Naive thymus-derived CD4-positive, alpha-beta T cell (primary cell): ENCODE measurements at regions not wholly inside any gene's neighbourhood (a gene's known extent, or its start where the extent isn't known, plus 50 kb on each side); places are given as distances from the start of the nearest gene placed in this dataset.

Experiments used
- ATAC-seq: fragments of 150-1000 bp; cut with Tn5 transposase; 2 replicates; pipeline ENCODE4 v1.10.0; 2021; ENCODE audit warnings: mild to moderate bottlenecking, moderate library complexity
- CTCF ChIA-PET: fragments of 350-600 bp; sonication (Branson Sonifier 250); formaldehyde crosslinking; loops from one replicate; lab custom pipeline; 2021; ENCODE audit warnings: antibody characterized with exemption; lab: Charles Lee
- POLR2A ChIA-PET: fragments of 350-600 bp; sonication (Branson Sonifier 250); formaldehyde crosslinking; loops from one replicate; lab custom pipeline; 2021; ENCODE audit warnings: antibody characterized with exemption, inconsistent platforms; lab: Charles Lee
- DNase-seq, 9 donors: peaks; one replicate each; pipeline versions ENCODE4 v3.0.0 to v3.0.0-alpha.2; 2020 to 2022; ENCODE audit warnings: mixed read lengths in 1 of 9
- H3K27ac ChIP-seq: one replicate; pipeline ENCODE4 v1.7.0; 2013; ENCODE audit warnings: mild to moderate bottlenecking, low read depth, low read length, moderate library complexity
- H3K27me3 ChIP-seq, 2 donors: one replicate each; pipeline ENCODE4 v1.7.0; 2013; ENCODE audit warnings: low read length in 2 of 2, mild to moderate bottlenecking in 2 of 2, moderate library complexity in 2 of 2; ENCODE audit not compliant: control insufficient read depth in 2 of 2, insufficient read depth in 2 of 2
- H3K36me3 ChIP-seq, 3 experiments: 1 replicate in 2 of 3; 2 replicates in 1 of 3; pipeline ENCODE4 v1.7.0; 2013; ENCODE audit warnings: low read length in 3 of 3, mild to moderate bottlenecking in 3 of 3, moderate library complexity in 1 of 3; ENCODE audit not compliant: insufficient read depth in 3 of 3, control insufficient read depth in 2 of 3
- H3K4me1 ChIP-seq, 2 donors: one replicate each; pipeline ENCODE4 v1.7.0; 2013; ENCODE audit warnings: low read length in 2 of 2, mild to moderate bottlenecking in 2 of 2, moderate library complexity in 1 of 2; ENCODE audit not compliant: control insufficient read depth in 2 of 2, insufficient read depth in 2 of 2
- H3K4me3 ChIP-seq: 2 replicates; pipeline ENCODE4 v1.7.0; 2013; ENCODE audit warnings: mild to moderate bottlenecking, low read length
- H3K9me3 ChIP-seq, 3 experiments: 1 replicate in 2 of 3; 2 replicates in 1 of 3; pipeline ENCODE4 v1.7.0; 2013; ENCODE audit warnings: low read length in 3 of 3; ENCODE audit not compliant: control insufficient read depth in 2 of 3
- H3K27ac Mint-ChIP-seq, 9 donors: one replicate each; pipeline ENCODE4 v1.8.0; 2020 to 2022; ENCODE audit warnings: mixed read lengths in 9 of 9, mild to moderate bottlenecking in 8 of 9, moderate library complexity in 5 of 9, inconsistent platforms in 2 of 9
- H3K27me3 Mint-ChIP-seq, 5 donors: one replicate each; pipeline ENCODE4 v1.8.0; 2021 to 2022; ENCODE audit warnings: mixed read lengths in 5 of 5, mild to moderate bottlenecking in 1 of 5
- H3K36me3 Mint-ChIP-seq, 5 donors: one replicate each; pipeline ENCODE4 v1.8.0; 2020 to 2022; ENCODE audit warnings: mixed read lengths in 5 of 5, mild to moderate bottlenecking in 3 of 5, inconsistent platforms in 1 of 5
- H3K4me1 Mint-ChIP-seq, 7 donors: one replicate each; pipeline ENCODE4 v1.8.0; 2020 to 2022; ENCODE audit warnings: mixed read lengths in 7 of 7, mild to moderate bottlenecking in 3 of 7, inconsistent platforms in 1 of 7
- H3K4me3 Mint-ChIP-seq, 10 donors: one replicate each; pipeline ENCODE4 v1.8.0; 2020 to 2022; ENCODE audit warnings: mild to moderate bottlenecking in 10 of 10, mixed read lengths in 10 of 10, moderate library complexity in 6 of 10, inconsistent platforms in 2 of 10
- H3K9me3 Mint-ChIP-seq, 11 donors: one replicate each; pipeline ENCODE4 v1.8.0; 2020 to 2022; ENCODE audit warnings: mixed read lengths in 11 of 11, mild to moderate bottlenecking in 4 of 11, inconsistent platforms in 1 of 11, moderate library complexity in 1 of 11
- intact Hi-C, 2 donors: fragments of 100-400 bp; cut with micrococcal nuclease; formaldehyde crosslinking; loops; one replicate each; pipeline ENCODE4 v1.15.1; 2023

- no peak for ATAC-seq
- Histone ChIP-seq H3K9me3 (no peaks in the 10 kb centered on the region), H3K27me3 (no peaks in the 10 kb centered on the region), H3K4me3 (no peak overlapping the region), H3K27ac (no peak overlapping the region), H3K4me1 (no peaks in the 10 kb centered on the region), H3K36me3 (no peaks in the 10 kb centered on the region)
- ChIA-PET POLR2A (no interaction called here), CTCF (no interaction called here)
- no peak overlapping the region for H3K4me3 Mint-ChIP-seq
- H3K27ac Mint-ChIP-seq = no peak overlapping the region
- no peaks in the 10 kb centered on the region for H3K4me1 Mint-ChIP-seq
- H3K27me3 Mint-ChIP-seq = no peaks in the 10 kb centered on the region
- H3K9me3 Mint-ChIP-seq = peaks cover 0 to 14% (median 4%) of the 10 kb centered on the region in 11 donors
- DNase-seq = no peak
- intact Hi-C loops = no loop called here
- no peaks in the 10 kb centered on the region for H3K36me3 Mint-ChIP-seq
Observed at GRCh38 chr13:68609661-68610060, 1379.5 kb upstream of the PCDH9 start.

- no peaks in the 10 kb centered on the region for H3K27me3 Mint-ChIP-seq
- intact Hi-C loops = no loop called here
- H3K27ac Mint-ChIP-seq = no peak overlapping the region
- Histone ChIP-seq H3K4me3 (no peak overlapping the region), H3K9me3 (no peaks in the 10 kb centered on the region), H3K4me1 (no peaks in the 10 kb centered on the region), H3K27me3 (no peaks in the 10 kb centered on the region), H3K27ac (no peak overlapping the region), H3K36me3 (no peaks in the 10 kb centered on the region)
- H3K4me3 Mint-ChIP-seq = no peak overlapping the region
- H3K4me1 Mint-ChIP-seq = no peaks in the 10 kb centered on the region
- DNase-seq (no peak), ATAC-seq (no peak)
- H3K36me3 Mint-ChIP-seq = no peaks in the 10 kb centered on the region
- peaks cover 0 to 10% (median 4%) of the 10 kb centered on the region in 11 donors for H3K9me3 Mint-ChIP-seq
- ChIA-PET CTCF (no interaction called here), POLR2A (no interaction called here)
Observed at GRCh38 chr13:68608147-68608546, 1378.0 kb upstream of the PCDH9 start.

DNA sequence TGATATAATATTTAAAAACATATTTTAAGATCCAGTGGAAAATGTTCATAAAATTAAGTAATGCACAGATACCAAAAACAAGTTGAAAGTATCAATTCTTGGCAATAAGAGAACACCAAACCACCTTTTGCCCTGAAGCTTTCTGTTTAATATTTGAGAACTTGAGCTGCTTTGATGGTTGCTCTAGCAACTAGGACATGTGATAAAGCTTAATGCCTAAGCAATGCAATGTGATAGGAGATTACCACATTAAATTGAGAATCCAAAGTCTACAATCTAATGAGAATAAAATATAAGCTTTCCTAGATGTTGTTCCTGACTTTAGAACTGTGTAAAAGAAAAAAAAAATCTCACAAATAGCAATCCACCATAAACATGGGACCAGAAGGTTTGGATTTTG is 1367.5 kb upstream of the PCDH9 start:
- Mint-ChIP-seq H3K27ac (no peak overlapping the region), H3K27me3 (no peaks in the 10 kb centered on the region), H3K36me3 (no peaks in the 10 kb centered on the region), H3K9me3 (peaks cover 0 to 9% (median 3%) of the 10 kb centered on the region in 11 donors), H3K4me3 (no peak overlapping the region), H3K4me1 (no peaks in the 10 kb centered on the region)
- no peaks in the 10 kb centered on the region for H3K9me3 ChIP-seq
- H3K27me3 ChIP-seq = no peaks in the 10 kb centered on the region
- POLR2A ChIA-PET = interaction anchor here (0.7 kb wide), 1 partner anchor 8 kb away, joined by 3 read pairs; no protein-coding TSS in a partner anchor
- H3K36me3 ChIP-seq = no peaks in the 10 kb centered on the region
- ATAC-seq (no peak), DNase-seq (no peak)
- no peaks in the 10 kb centered on the region for H3K4me1 ChIP-seq
- no peak overlapping the region for H3K4me3 ChIP-seq
- CTCF ChIA-PET = no interaction called here
- intact Hi-C loops = no loop called here
- no peak overlapping the region for H3K27ac ChIP-seq

DNA sequence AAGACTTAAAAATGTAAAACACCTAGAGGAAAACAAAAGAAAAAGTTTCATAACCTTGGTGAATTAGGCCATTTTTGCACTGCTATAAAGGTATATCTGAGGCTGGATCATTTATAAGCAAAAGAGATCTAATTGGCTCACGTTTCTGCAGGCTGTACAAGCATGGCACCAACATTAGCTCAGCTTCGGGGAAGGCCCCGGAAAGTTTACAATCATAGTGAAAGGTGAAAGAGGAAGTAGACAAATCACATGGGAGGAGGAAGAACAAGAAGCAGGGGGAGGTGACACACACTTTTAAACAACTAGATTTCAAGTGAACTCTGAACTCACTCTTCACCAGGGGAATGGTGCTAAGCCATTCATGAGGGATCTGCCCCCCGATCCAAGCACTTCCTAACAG is 1358.5 kb upstream of the PCDH9 start:
- H3K4me1 ChIP-seq = no peaks in the 10 kb centered on the region
- no peak overlapping the region for H3K4me3 Mint-ChIP-seq

GRCh38 chr13:68584776-68585175 is 1354.6 kb upstream of the PCDH9 start:
- no peaks in the 10 kb centered on the region for H3K4me1 Mint-ChIP-seq
- H3K27me3 Mint-ChIP-seq = no peaks in the 10 kb centered on the region
- no peak for ATAC-seq

More for the DNA sequence above, 1358.5 kb upstream of the PCDH9 start:
- no peaks in the 10 kb centered on the region for H3K27me3 Mint-ChIP-seq
- no peak overlapping the region for H3K27ac ChIP-seq
- intact Hi-C loops = no loop called here
- CTCF ChIA-PET = no interaction called here
- no peak overlapping the region for H3K4me3 ChIP-seq
- H3K36me3 Mint-ChIP-seq = no peaks in the 10 kb centered on the region
- POLR2A ChIA-PET = no interaction called here
- no peaks in the 10 kb centered on the region for H3K36me3 ChIP-seq
- H3K27me3 ChIP-seq = no peaks in the 10 kb centered on the region
- no peaks in the 10 kb centered on the region for H3K4me1 Mint-ChIP-seq
- H3K9me3 ChIP-seq = no peaks in the 10 kb centered on the region
- no peak overlapping the region for H3K27ac Mint-ChIP-seq
- ATAC-seq (peak; percentile 18), DNase-seq (no peak)
- H3K9me3 Mint-ChIP-seq = peaks cover 0 to 17% (median 4%) of the 10 kb centered on the region in 11 donors

GRCh38 chr13:68574053-68574452 is 1343.9 kb upstream of the PCDH9 start:
- Histone ChIP-seq H3K27ac (no peak overlapping the region), H3K36me3 (no peaks in the 10 kb centered on the region), H3K4me3 (no peak overlapping the region), H3K4me1 (no peaks in the 10 kb centered on the region), H3K27me3 (no peaks in the 10 kb centered on the region), H3K9me3 (no peaks in the 10 kb centered on the region)
- Mint-ChIP-seq H3K4me1 (no peaks in the 10 kb centered on the region), H3K27me3 (no peaks in the 10 kb centered on the region), H3K27ac (no peak overlapping the region), H3K36me3 (no peaks in the 10 kb centered on the region), H3K9me3 (peaks cover 0 to 39% (median 8%) of the 10 kb centered on the region in 11 donors), H3K4me3 (no peak overlapping the region)
- no peak for DNase-seq
- ChIA-PET POLR2A (no interaction called here), CTCF (no interaction called here)
- intact Hi-C loops = no loop called here
- ATAC-seq = no peak

More at GRCh38 chr13:68584776-68585175, 1354.6 kb upstream of the PCDH9 start:
- Histone ChIP-seq H3K9me3 (no peaks in the 10 kb centered on the region), H3K4me1 (no peaks in the 10 kb centered on the region), H3K27me3 (no peaks in the 10 kb centered on the region), H3K27ac (no peak overlapping the region), H3K36me3 (no peaks in the 10 kb centered on the region), H3K4me3 (no peak overlapping the region)
- Mint-ChIP-seq H3K27ac (no peak overlapping the region), H3K9me3 (peaks cover 0 to 18% (median 4%) of the 10 kb centered on the region in 11 donors), H3K36me3 (no peaks in the 10 kb centered on the region), H3K4me3 (no peak overlapping the region)
- intact Hi-C loops = no loop called here
- ChIA-PET CTCF (no interaction called here), POLR2A (no interaction called here)
- no peak for DNase-seq

DNA sequence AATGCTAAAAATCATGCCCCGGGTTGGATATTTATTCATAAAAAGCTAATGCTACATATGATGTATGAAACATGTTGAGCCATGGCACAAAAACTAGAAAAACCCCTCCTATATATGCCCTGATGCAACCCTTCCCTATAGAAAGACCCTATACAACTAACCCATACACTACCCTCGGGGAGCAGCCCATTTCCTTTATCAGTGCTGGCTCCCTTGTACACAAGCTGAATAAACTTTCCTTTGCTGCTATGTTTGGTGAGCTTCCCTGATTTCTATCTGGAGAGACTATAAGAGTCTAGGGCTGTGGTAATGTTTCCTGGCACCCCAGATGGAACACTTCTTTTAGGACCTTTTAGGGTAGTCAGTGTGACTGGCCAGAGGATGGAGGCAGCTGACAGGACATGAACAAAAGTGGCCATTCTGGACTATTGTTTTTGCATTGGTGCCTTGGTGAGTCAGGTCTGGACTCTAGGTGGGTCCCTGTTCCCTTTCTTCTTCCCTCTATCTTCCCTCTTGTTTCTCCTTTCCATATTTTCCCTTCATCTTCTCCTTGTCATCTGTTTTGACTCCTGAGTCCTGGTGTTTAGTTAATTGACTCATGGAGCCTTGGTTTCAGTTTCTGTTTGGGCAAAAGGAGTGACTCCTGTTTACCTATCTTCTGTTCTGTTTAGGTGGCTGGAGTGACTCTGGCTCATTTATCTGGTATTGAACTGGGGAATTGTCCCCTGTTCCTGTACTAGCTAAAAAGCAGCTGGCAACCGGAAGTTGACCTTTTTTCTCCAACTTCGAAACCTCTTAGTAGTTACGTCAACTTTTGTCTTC is 1321.8 kb upstream of the PCDH9 start:
- ChIA-PET POLR2A (interaction anchor here (0.6 kb wide), 1 partner anchor 54 kb away, joined by 3 read pairs; no protein-coding TSS in a partner anchor), CTCF (no interaction called here)
- H3K27ac ChIP-seq = no peak overlapping the region
- H3K9me3 ChIP-seq = no peaks in the 10 kb centered on the region
- Mint-ChIP-seq H3K4me1 (peaks cover 0 to 2% (median 0%) of the 10 kb centered on the region in 7 donors), H3K9me3 (peaks cover 0 to 30% (median 6%) of the 10 kb centered on the region in 11 donors), H3K27ac (no peak overlapping the region), H3K27me3 (no peaks in the 10 kb centered on the region), H3K36me3 (no peaks in the 10 kb centered on the region), H3K4me3 (no peak overlapping the region)
- no peaks in the 10 kb centered on the region for H3K27me3 ChIP-seq
- no peak overlapping the region for H3K4me3 ChIP-seq
- no peaks in the 10 kb centered on the region for H3K4me1 ChIP-seq
- H3K36me3 ChIP-seq = no peaks in the 10 kb centered on the region
- intact Hi-C loops = no loop called here
- DNase-seq (no peak), ATAC-seq (no peak)
